ENCODE measurements at regions not wholly inside any gene's neighbourhood (a gene's known extent, or its start where the extent isn't known, plus 50 kb on each side); places are given as distances from the start of the nearest gene placed in this dataset.

GRCh38 chr14:51516706-51517395 is 134.9 kb upstream of the FRMD6 start:
- TF ChIP-seq, protein P1, sequence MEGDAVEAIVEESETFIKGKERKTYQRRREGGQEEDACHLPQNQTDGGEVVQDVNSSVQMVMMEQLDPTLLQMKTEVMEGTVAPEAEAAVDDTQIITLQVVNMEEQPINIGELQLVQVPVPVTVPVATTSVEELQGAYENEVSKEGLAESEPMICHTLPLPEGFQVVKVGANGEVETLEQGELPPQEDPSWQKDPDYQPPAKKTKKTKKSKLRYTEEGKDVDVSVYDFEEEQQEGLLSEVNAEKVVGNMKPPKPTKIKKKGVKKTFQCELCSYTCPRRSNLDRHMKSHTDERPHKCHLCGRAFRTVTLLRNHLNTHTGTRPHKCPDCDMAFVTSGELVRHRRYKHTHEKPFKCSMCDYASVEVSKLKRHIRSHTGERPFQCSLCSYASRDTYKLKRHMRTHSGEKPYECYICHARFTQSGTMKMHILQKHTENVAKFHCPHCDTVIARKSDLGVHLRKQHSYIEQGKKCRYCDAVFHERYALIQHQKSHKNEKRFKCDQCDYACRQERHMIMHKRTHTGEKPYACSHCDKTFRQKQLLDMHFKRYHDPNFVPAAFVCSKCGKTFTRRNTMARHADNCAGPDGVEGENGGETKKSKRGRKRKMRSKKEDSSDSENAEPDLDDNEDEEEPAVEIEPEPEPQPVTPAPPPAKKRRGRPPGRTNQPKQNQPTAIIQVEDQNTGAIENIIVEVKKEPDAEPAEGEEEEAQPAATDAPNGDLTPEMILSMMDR (IDR thresholded peaks at IDR 0.05): no peak
- no peak for TF ChIP-seq POLR2A (IDR thresholded peaks at IDR 0.05)
